ENCODE measurements at regions not wholly inside any gene's neighbourhood (a gene's known extent, or its start where the extent isn't known, plus 50 kb on each side); places are given as distances from the start of the nearest gene placed in this dataset.

- no peak for TF ChIP-seq CTCF (IDR thresholded peaks at IDR 0.05)
- Histone ChIP-seq H3K79me2 (ENCODE audit: insufficient read depth, low read length) (no peaks in the 10 kb centered on the region), H3K9me3 (replicated peaks in 1 of 2; ENCODE audit: control insufficient read depth in 1 of 2, insufficient read depth in 1 of 2, low read length in 2 of 2) (peaks cover 6 to 9% of the 10 kb centered on the region in 2 donors), H3K4me3 (replicated peaks in 1 of 3; ENCODE audit: low read depth in 2 of 3, low read length in 3 of 3) (no peak overlapping the region), H3K4me1 (ENCODE audit: control insufficient read depth in 1 of 2, insufficient read depth in 2 of 2, low read length in 2 of 2) (no peaks in the 10 kb centered on the region), H3K27ac (ENCODE audit: low read depth in 1 of 2, low read length in 2 of 2) (no peak overlapping the region), H3K27me3 (ENCODE audit: control insufficient read depth in 2 of 2, insufficient read depth in 2 of 2, low read length in 2 of 2) (no peaks in the 10 kb centered on the region), H3K4me2 (replicated peaks; ENCODE audit: extremely low read depth, low read length, poor library complexity, severe bottlenecking) (no peak overlapping the region), H4K20me1 (ENCODE audit: insufficient read depth, low read length) (no peaks in the 10 kb centered on the region), H3K9ac (ENCODE audit: insufficient read depth, low read length, poor library complexity, severe bottlenecking) (no peak overlapping the region), H2AFZ (ENCODE audit: insufficient read depth, low read depth, low read length, poor library complexity, severe bottlenecking) (no peak overlapping the region), H3K36me3 (replicated peaks in 1 of 2; ENCODE audit: control insufficient read depth in 1 of 2, insufficient read depth in 2 of 2, low read length in 2 of 2) (no peaks in the 10 kb centered on the region)
- Mint-ChIP-seq H3K4me1 (no peaks in the 10 kb centered on the region), H3K36me3 (no peaks in the 10 kb centered on the region), H3K9me3 (peaks cover 2 to 10% (median 4%) of the 10 kb centered on the region in 7 donors), H3K27ac (no peak overlapping the region), H3K27me3 (ENCODE audit: low read depth in 3 of 3) (no peaks in the 10 kb centered on the region), H3K4me3 (no peak overlapping the region)
- WGBS (ENCODE audit: insufficient coverage), result 80% methylated on average over 3 of the region's 3 CpGs
- no peak for DNase-seq
- intact Hi-C loops (cut with micrococcal nuclease), result no loop called here
Observed at GRCh38 chr3:63004448-63004847, 129.2 kb upstream of the CADPS start.

- H3K27ac ChIP-seq (ENCODE audit: low read depth in 1 of 2, low read length in 2 of 2), result no peak overlapping the region
- H3K9ac ChIP-seq (ENCODE audit: insufficient read depth, low read length, poor library complexity, severe bottlenecking), result no peak overlapping the region
- DNase-seq, result no peak
- no peak overlapping the region for H2AFZ ChIP-seq (ENCODE audit: insufficient read depth, low read depth, low read length, poor library complexity, severe bottlenecking)
- Mint-ChIP-seq H3K36me3 (no peaks in the 10 kb centered on the region), H3K4me1 (no peaks in the 10 kb centered on the region), H3K4me3 (no peak overlapping the region), H3K27me3 (ENCODE audit: low read depth in 3 of 3) (peaks cover 0 to 2% (median 0%) of the 10 kb centered on the region in 3 donors), H3K27ac (no peak overlapping the region), H3K9me3 (peaks cover 2 to 17% (median 9%) of the 10 kb centered on the region in 7 donors)
- H3K36me3 ChIP-seq (replicated peaks in 1 of 2; ENCODE audit: control insufficient read depth in 1 of 2, insufficient read depth in 2 of 2, low read length in 2 of 2), result no peaks in the 10 kb centered on the region
- intact Hi-C loops (cut with micrococcal nuclease), result no loop called here
- no peak for TF ChIP-seq CTCF (IDR thresholded peaks at IDR 0.05)
- H4K20me1 ChIP-seq (ENCODE audit: insufficient read depth, low read length), result no peaks in the 10 kb centered on the region
- no peaks in the 10 kb centered on the region for H3K4me1 ChIP-seq (ENCODE audit: control insufficient read depth in 1 of 2, insufficient read depth in 2 of 2, low read length in 2 of 2)
- no peaks in the 10 kb centered on the region for H3K27me3 ChIP-seq (ENCODE audit: control insufficient read depth in 2 of 2, insufficient read depth in 2 of 2, low read length in 2 of 2)
- H3K4me2 ChIP-seq (replicated peaks; ENCODE audit: extremely low read depth, low read length, poor library complexity, severe bottlenecking), result no peak overlapping the region
- no peaks in the 10 kb centered on the region for H3K79me2 ChIP-seq (ENCODE audit: insufficient read depth, low read length)
- no peak overlapping the region for H3K4me3 ChIP-seq (replicated peaks in 1 of 3; ENCODE audit: low read depth in 2 of 3, low read length in 3 of 3)
- WGBS (ENCODE audit: insufficient coverage), result 100% methylated on average over 1 of the region's 11 CpGs
- peaks cover 5 to 16% of the 10 kb centered on the region in 2 donors for H3K9me3 ChIP-seq (replicated peaks in 1 of 2; ENCODE audit: control insufficient read depth in 1 of 2, insufficient read depth in 1 of 2, low read length in 2 of 2)
Observed at GRCh38 chr3:63015614-63016309, 140.5 kb upstream of the CADPS start.

Measured in CD14-positive monocyte (primary cell).